Osteoblast (primary cell): ENCODE measurements at regions not wholly inside any gene's neighbourhood (a gene's known extent, or its start where the extent isn't known, plus 50 kb on each side); places are given as distances from the start of the nearest gene placed in this dataset.

Source experiments
- DNase-seq: peaks from one replicate; pipeline ENCODE4 v3.0.0; 2011; ENCODE audit warnings: low spot score, mixed read lengths; ENCODE audit not compliant: insufficient read length; ENCODE audit errors: missing footprints
- H2AFZ ChIP-seq: 2 replicates; pipeline ENCODE4 v1.6.0; 2011; ENCODE audit warnings: mild to moderate bottlenecking, low read length
- H3K27ac ChIP-seq: 2 replicates; pipeline ENCODE4 v1.5.1; 2011; ENCODE audit warnings: mild to moderate bottlenecking, low read depth, low read length, moderate library complexity
- H3K27me3 ChIP-seq: 2 replicates; pipeline ENCODE4 v1.6.0; 2012; ENCODE audit warnings: mild to moderate bottlenecking, control low read depth, inconsistent platforms, low read length, moderate library complexity; ENCODE audit not compliant: insufficient read depth
- H3K36me3 ChIP-seq: 2 replicates; pipeline ENCODE4 v1.5.1; 2011; ENCODE audit warnings: mild to moderate bottlenecking, low read length, control low read depth, moderate library complexity; ENCODE audit not compliant: insufficient read depth
- H3K4me1 ChIP-seq: 2 replicates; pipeline ENCODE4 v1.5.1; 2011; ENCODE audit warnings: mild to moderate bottlenecking, low read length, control low read depth, moderate library complexity; ENCODE audit not compliant: insufficient read depth
- H3K4me2 ChIP-seq: 2 replicates; pipeline ENCODE4 v1.6.0; 2011; ENCODE audit warnings: mild to moderate bottlenecking, low read length; ENCODE audit not compliant: insufficient read depth
- H3K4me3 ChIP-seq: fragments of 200-600 bp; sonication (generic); 3 replicates; pipeline ENCODE4 v1.5.1; 2012; ENCODE audit warnings: mild to moderate bottlenecking, low read length, inconsistent platforms; ENCODE audit not compliant: insufficient read depth
- H3K79me2 ChIP-seq: 2 replicates; pipeline ENCODE4 v1.6.0; 2012; ENCODE audit warnings: mild to moderate bottlenecking, low read length, control low read depth, inconsistent platforms; ENCODE audit not compliant: insufficient read depth
- H3K9me3 ChIP-seq: 2 replicates; pipeline ENCODE4 v1.5.1; 2011; ENCODE audit warnings: low read depth, low read length, control low read depth
- H4K20me1 ChIP-seq: 2 replicates; pipeline ENCODE4 v1.6.0; 2012; ENCODE audit warnings: mild to moderate bottlenecking, low read length, control low read depth; ENCODE audit not compliant: insufficient read depth
- TF ChIP-seq, protein P1 (sequence below): IDR thresholded peaks from 2 replicates; pipeline ENCODE4 v1.5.1; 2011; ENCODE audit warnings: mild to moderate bottlenecking, low read depth, low read length, moderate library complexity; ENCODE audit errors: extremely low read depth

DNA sequence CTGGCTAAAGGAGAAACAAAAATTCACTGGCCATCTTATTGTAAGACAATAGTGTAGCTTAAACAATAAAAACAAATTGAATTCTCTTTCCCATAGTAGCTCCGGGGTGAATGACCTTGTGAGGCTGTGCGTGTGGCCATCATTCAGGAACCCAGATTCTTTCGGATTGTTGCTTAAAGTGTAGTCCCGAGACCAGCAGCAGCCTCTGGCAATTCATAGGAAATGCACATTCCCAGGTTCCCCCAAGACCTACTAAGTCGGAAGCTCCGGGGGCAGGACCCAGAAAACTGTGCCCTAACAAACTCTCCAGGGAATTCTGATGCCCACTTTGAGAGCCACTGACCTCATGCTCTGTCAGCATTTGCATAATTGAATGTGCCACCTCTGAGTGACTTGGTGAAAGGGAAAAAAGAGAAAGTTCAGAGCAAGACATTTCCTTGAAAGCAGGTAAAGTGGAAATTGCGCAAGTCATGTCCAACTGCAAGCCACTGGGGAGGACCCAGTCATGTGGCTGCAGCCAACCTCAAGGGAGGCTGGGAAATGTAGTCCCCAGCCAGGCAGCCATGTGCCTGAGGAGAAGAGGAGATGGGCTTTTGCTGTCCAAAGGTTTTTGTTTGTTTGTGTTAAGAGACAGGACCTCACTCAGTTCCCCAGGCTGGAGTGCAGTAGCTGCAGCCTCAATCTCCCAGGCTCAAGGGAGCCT is 50.7 kb upstream of the PNMA8B start:
- Histone ChIP-seq H3K27me3 (no peaks in the 10 kb centered on the region), H3K27ac (no peak overlapping the region), H2AFZ (no peak overlapping the region), H3K4me2 (peak overlapping the region; percentile 19), H3K36me3 (no peaks in the 10 kb centered on the region), H3K9me3 (no peaks in the 10 kb centered on the region), H4K20me1 (no peaks in the 10 kb centered on the region), H3K79me2 (no peaks in the 10 kb centered on the region), H3K4me3 (peak overlapping the region; percentile 25), H3K4me1 (no peaks in the 10 kb centered on the region)
- TF ChIP-seq, protein P1, sequence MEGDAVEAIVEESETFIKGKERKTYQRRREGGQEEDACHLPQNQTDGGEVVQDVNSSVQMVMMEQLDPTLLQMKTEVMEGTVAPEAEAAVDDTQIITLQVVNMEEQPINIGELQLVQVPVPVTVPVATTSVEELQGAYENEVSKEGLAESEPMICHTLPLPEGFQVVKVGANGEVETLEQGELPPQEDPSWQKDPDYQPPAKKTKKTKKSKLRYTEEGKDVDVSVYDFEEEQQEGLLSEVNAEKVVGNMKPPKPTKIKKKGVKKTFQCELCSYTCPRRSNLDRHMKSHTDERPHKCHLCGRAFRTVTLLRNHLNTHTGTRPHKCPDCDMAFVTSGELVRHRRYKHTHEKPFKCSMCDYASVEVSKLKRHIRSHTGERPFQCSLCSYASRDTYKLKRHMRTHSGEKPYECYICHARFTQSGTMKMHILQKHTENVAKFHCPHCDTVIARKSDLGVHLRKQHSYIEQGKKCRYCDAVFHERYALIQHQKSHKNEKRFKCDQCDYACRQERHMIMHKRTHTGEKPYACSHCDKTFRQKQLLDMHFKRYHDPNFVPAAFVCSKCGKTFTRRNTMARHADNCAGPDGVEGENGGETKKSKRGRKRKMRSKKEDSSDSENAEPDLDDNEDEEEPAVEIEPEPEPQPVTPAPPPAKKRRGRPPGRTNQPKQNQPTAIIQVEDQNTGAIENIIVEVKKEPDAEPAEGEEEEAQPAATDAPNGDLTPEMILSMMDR, result no peak
- DNase-seq, result no peak

DNA sequence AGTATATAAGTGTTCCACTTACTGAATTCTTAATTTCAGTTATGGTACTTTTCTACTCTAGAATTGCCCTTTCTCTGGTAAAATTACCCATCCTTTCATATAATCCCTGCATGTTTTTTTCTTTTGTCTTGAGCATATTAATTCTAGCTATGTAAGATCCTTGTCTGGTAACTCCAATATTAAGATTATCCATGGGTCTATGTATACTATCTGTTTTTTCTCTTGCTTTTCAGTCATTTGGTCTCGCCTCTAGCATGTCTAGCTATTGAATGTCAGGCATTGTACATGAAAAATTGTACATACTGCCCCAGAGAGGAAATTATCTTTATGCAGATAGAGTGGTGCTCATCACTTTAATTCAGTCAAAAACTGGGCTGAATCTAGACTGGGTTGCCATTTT is 50.4 kb upstream of the CALM3 start:
- H3K27ac ChIP-seq, result no peak overlapping the region
- no peaks in the 10 kb centered on the region for H3K79me2 ChIP-seq
- TF ChIP-seq, protein P1, result no peak
- no peaks in the 10 kb centered on the region for H3K36me3 ChIP-seq
- H3K9me3 ChIP-seq, result no peaks in the 10 kb centered on the region
- DNase-seq, result no peak
- no peak overlapping the region for H2AFZ ChIP-seq
- H3K27me3 ChIP-seq, result peaks cover 4% of the 10 kb centered on the region
- no peak overlapping the region for H3K4me2 ChIP-seq
- H3K4me1 ChIP-seq, result no peaks in the 10 kb centered on the region
- H4K20me1 ChIP-seq, result no peaks in the 10 kb centered on the region
- H3K4me3 ChIP-seq, result no peak overlapping the region

DNA sequence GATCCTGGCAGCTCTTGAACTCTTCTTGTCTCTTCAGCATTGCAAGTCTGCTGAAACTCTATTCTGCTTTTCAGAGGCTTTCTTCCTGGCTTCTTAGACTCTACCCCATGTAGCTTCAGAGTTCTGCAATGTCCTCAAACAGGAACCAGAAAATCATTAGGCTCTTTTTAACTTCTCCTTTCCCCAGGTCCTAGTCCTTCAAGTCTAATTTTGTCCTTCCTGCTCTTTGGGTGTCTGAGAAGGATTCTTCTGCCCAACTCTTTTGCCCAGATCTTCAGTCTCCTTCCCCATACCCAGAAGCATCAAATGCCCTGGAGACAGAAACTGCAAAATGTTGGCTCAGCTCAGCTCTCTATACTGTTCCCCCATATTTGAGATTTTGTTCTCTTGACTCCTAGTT is 50.0 kb upstream of the CALM3 start:
- TF ChIP-seq, protein P1, result no peak
- no peak for DNase-seq
- Histone ChIP-seq H4K20me1 (no peaks in the 10 kb centered on the region), H3K36me3 (no peaks in the 10 kb centered on the region), H2AFZ (no peak overlapping the region), H3K9me3 (no peaks in the 10 kb centered on the region), H3K4me1 (no peaks in the 10 kb centered on the region), H3K27ac (no peak overlapping the region), H3K4me2 (no peak overlapping the region), H3K4me3 (no peak overlapping the region), H3K27me3 (peaks cover 4% of the 10 kb centered on the region), H3K79me2 (no peaks in the 10 kb centered on the region)
